OCI-LY1 (cell line): ENCODE measurements at regions not wholly inside any gene's neighbourhood (a gene's known extent, or its start where the extent isn't known, plus 50 kb on each side); places are given as distances from the start of the nearest gene placed in this dataset.

Experiments
- EZH2 ChIP-seq: fragments of 200-600 bp; sonication (generic), shearing (Covaris generic); IDR thresholded peaks from 2 replicates; pipeline ENCODE4 v1.8.0; 2017; ENCODE audit warnings: borderline replicate concordance, mixed run types, mild to moderate bottlenecking, antibody characterized with exemption, low read length, moderate library complexity, mixed read lengths
- TF ChIP-seq, protein P1 (sequence below): fragments of 200-600 bp; sonication (generic), shearing (Covaris generic); IDR thresholded peaks from 2 replicates; pipeline ENCODE4 v1.5.1; 2017; ENCODE audit warnings: mild to moderate bottlenecking, antibody characterized with exemption, low read length, moderate library complexity, mixed read lengths

DNA sequence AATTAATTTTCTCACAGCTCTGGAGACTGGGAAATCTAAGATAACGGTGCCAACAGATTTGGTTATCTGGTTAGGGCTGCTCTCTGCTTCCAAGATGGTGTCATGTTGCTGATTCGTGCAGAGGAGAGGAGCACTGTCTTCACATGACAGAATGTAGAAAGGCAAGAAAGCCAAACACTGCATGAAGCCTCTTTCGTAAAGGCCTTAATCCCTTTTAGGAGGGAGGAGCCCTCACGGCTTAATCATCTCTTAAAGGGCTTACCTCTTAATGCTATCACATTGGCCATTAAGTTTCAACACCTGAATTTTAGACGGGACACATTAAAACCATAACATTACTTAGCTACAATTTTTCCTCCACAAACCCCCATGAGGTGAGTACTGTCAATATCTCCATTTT is 174.1 kb downstream of the COX18 start:
- TF ChIP-seq, protein P1, sequence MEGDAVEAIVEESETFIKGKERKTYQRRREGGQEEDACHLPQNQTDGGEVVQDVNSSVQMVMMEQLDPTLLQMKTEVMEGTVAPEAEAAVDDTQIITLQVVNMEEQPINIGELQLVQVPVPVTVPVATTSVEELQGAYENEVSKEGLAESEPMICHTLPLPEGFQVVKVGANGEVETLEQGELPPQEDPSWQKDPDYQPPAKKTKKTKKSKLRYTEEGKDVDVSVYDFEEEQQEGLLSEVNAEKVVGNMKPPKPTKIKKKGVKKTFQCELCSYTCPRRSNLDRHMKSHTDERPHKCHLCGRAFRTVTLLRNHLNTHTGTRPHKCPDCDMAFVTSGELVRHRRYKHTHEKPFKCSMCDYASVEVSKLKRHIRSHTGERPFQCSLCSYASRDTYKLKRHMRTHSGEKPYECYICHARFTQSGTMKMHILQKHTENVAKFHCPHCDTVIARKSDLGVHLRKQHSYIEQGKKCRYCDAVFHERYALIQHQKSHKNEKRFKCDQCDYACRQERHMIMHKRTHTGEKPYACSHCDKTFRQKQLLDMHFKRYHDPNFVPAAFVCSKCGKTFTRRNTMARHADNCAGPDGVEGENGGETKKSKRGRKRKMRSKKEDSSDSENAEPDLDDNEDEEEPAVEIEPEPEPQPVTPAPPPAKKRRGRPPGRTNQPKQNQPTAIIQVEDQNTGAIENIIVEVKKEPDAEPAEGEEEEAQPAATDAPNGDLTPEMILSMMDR, result no peak
- no peak for TF ChIP-seq EZH2
